SH-SY5Y (cell line): ENCODE measurements at regions not wholly inside any gene's neighbourhood (a gene's known extent, or its start where the extent isn't known, plus 50 kb on each side); places are given as distances from the start of the nearest gene placed in this dataset.

Experiments
- GATA2 ChIP-seq: IDR thresholded peaks from 2 replicates; pipeline ENCODE4 v1.6.1; 2011; ENCODE audit warnings: mild to moderate bottlenecking, low read depth, low read length
- GATA3 ChIP-seq: IDR thresholded peaks from 2 replicates; pipeline ENCODE4 v1.6.1; 2011; ENCODE audit warnings: low read depth, mild to moderate bottlenecking, low read length, moderate library complexity

DNA sequence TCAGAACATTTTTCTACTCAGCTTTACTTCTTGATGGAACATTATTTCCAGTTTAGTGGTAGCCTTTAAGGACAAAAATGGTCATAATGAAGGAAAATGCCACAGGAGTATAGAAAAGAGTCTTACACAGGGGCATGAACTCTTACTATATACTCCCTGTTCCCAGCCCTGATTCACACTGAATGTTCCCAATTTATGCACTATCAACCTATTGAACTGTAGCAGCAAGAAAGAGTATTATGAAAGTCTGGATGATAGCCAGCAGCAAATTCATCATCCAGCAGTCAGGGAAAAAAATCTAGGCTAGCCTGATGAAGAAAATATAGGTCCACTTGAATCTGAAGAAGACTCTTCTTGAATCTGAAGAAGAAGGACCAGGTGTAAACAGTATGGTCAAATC is 1170.3 kb upstream of the CHAC2 start:
- no peak for TF ChIP-seq GATA3
- no peak for TF ChIP-seq GATA2
